ENCODE measurements at regions not wholly inside any gene's neighbourhood (a gene's known extent, or its start where the extent isn't known, plus 50 kb on each side); places are given as distances from the start of the nearest gene placed in this dataset.
"Not testable (repeated sequence)": the region's sequence is repeated elsewhere in the genome, so short reads cannot be mapped to it uniquely, and the experiment has no call there.

- no peak overlapping the region for H3K4me3 ChIP-seq (ENCODE audit: insufficient read depth, low read depth, low read length, poor library complexity, severe bottlenecking)
- H3K27ac ChIP-seq (ENCODE audit: insufficient read depth, low read length, poor library complexity, severe bottlenecking): no peak overlapping the region
- no peak for DNase-seq
- no peaks in the 10 kb centered on the region for H3K36me3 ChIP-seq (ENCODE audit: control insufficient read depth, insufficient read depth, low read length)
- no peaks in the 10 kb centered on the region for H3K27me3 ChIP-seq (replicated peaks; ENCODE audit: control insufficient read depth, insufficient read depth, low read length, poor library complexity, severe bottlenecking)
- H3K4me1 ChIP-seq (ENCODE audit: control insufficient read depth, insufficient read depth, low read length, poor library complexity, severe bottlenecking): no peaks in the 10 kb centered on the region
- H3K9me3 ChIP-seq (ENCODE audit: control insufficient read depth, low read length): no peaks in the 10 kb centered on the region
Observed at GRCh38 chr6:145273136-145273535, 462.2 kb downstream of the EPM2A start.

GRCh38 chr6:145274083-145274482 is 461.2 kb downstream of the EPM2A start:
- H3K27me3 ChIP-seq (replicated peaks; ENCODE audit: control insufficient read depth, insufficient read depth, low read length, poor library complexity, severe bottlenecking): no peaks in the 10 kb centered on the region
- no peaks in the 10 kb centered on the region for H3K36me3 ChIP-seq (ENCODE audit: control insufficient read depth, insufficient read depth, low read length)

GRCh38 chr6:145275019-145275418 is 460.3 kb downstream of the EPM2A start:
- Histone ChIP-seq H3K27me3 (replicated peaks; ENCODE audit: control insufficient read depth, insufficient read depth, low read length, poor library complexity, severe bottlenecking) (no peaks in the 10 kb centered on the region), H3K4me3 (ENCODE audit: insufficient read depth, low read depth, low read length, poor library complexity, severe bottlenecking) (no peak overlapping the region), H3K36me3 (ENCODE audit: control insufficient read depth, insufficient read depth, low read length) (no peaks in the 10 kb centered on the region), H3K4me1 (ENCODE audit: control insufficient read depth, insufficient read depth, low read length, poor library complexity, severe bottlenecking) (no peaks in the 10 kb centered on the region), H3K9me3 (ENCODE audit: control insufficient read depth, low read length) (no peaks in the 10 kb centered on the region), H3K27ac (ENCODE audit: insufficient read depth, low read length, poor library complexity, severe bottlenecking) (no peak overlapping the region)
- no peak for DNase-seq

More at GRCh38 chr6:145274083-145274482, 461.2 kb downstream of the EPM2A start:
- no peak for DNase-seq
- H3K4me1 ChIP-seq (ENCODE audit: control insufficient read depth, insufficient read depth, low read length, poor library complexity, severe bottlenecking): no peaks in the 10 kb centered on the region
- H3K9me3 ChIP-seq (ENCODE audit: control insufficient read depth, low read length): no peaks in the 10 kb centered on the region
- H3K27ac ChIP-seq (ENCODE audit: insufficient read depth, low read length, poor library complexity, severe bottlenecking): no peak overlapping the region
- no peak overlapping the region for H3K4me3 ChIP-seq (ENCODE audit: insufficient read depth, low read depth, low read length, poor library complexity, severe bottlenecking)

DNA sequence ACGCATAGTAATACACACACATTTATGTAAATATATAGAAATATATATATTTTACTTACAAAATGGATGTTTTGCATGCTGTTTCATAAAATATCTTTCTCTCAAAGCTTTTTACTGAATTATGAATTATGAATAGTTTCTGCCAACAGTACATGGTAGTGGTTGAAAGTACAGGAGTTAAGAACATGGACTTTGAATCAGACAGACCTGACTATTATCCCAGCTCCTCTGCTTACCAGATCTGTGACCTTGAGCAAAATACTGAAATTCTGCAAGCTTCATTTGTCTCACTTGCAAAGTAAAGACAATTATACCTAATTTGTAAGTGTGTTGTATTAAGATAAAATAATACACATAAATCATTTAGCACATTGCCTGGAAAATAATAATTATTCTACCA is 459.5 kb downstream of the EPM2A start:
- no peak overlapping the region for H3K27ac ChIP-seq (ENCODE audit: insufficient read depth, low read length, poor library complexity, severe bottlenecking)
- no peaks in the 10 kb centered on the region for H3K9me3 ChIP-seq (ENCODE audit: control insufficient read depth, low read length)
- H3K27me3 ChIP-seq (replicated peaks; ENCODE audit: control insufficient read depth, insufficient read depth, low read length, poor library complexity, severe bottlenecking): no peaks in the 10 kb centered on the region
- no peak for DNase-seq
- no peaks in the 10 kb centered on the region for H3K4me1 ChIP-seq (ENCODE audit: control insufficient read depth, insufficient read depth, low read length, poor library complexity, severe bottlenecking)
- H3K4me3 ChIP-seq (ENCODE audit: insufficient read depth, low read depth, low read length, poor library complexity, severe bottlenecking): no peak overlapping the region
- no peaks in the 10 kb centered on the region for H3K36me3 ChIP-seq (ENCODE audit: control insufficient read depth, insufficient read depth, low read length)

- Histone ChIP-seq H3K4me3 (ENCODE audit: insufficient read depth, low read depth, low read length, poor library complexity, severe bottlenecking) (no peak overlapping the region), H3K36me3 (ENCODE audit: control insufficient read depth, insufficient read depth, low read length) (no peaks in the 10 kb centered on the region), H3K9me3 (ENCODE audit: control insufficient read depth, low read length) (no peaks in the 10 kb centered on the region), H3K4me1 (ENCODE audit: control insufficient read depth, insufficient read depth, low read length, poor library complexity, severe bottlenecking) (no peaks in the 10 kb centered on the region), H3K27me3 (replicated peaks; ENCODE audit: control insufficient read depth, insufficient read depth, low read length, poor library complexity, severe bottlenecking) (no peaks in the 10 kb centered on the region), H3K27ac (ENCODE audit: insufficient read depth, low read length, poor library complexity, severe bottlenecking) (no peak overlapping the region)
- DNase-seq: no peak
Observed at GRCh38 chr6:145276756-145277155, 458.6 kb downstream of the EPM2A start.

DNA sequence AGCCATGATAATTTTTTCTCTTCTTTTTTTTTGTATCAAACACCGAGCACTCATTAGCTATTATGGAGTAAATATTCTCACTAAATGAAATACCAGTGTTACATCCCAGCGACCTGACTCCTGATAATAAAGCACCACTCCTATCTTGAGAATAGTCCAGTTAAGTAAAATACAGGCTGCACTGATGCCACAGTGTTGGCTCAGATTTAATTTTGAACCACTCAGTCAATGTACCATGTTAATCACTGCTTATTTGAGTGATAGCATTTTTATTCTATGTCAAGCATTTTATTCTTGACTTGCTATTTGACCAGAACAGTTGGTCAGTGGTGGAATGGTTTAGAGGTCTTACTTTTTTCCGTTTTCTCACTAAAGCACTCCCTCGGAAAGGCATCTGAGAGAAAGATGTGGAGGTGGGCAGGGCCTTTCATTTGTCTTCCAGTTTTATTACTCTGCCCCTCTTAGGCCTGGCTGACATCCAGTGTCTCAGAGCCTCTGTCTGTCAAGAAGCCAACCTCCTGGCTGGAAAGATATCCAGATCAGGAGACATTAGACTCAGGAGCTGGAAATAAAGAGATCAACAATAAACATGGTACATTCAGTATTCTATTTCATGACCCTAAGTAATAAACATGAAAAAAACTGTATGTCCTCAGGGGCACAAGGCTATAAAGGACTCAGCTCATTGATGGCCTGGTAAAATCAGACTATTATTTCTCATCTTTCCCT is 457.8 kb downstream of the EPM2A start:
- Histone ChIP-seq H3K27ac (ENCODE audit: insufficient read depth, low read length, poor library complexity, severe bottlenecking) (no peak overlapping the region), H3K4me3 (ENCODE audit: insufficient read depth, low read depth, low read length, poor library complexity, severe bottlenecking) (no peak overlapping the region), H3K9me3 (ENCODE audit: control insufficient read depth, low read length) (no peaks in the 10 kb centered on the region), H3K4me1 (ENCODE audit: control insufficient read depth, insufficient read depth, low read length, poor library complexity, severe bottlenecking) (no peaks in the 10 kb centered on the region), H3K36me3 (ENCODE audit: control insufficient read depth, insufficient read depth, low read length) (no peaks in the 10 kb centered on the region), H3K27me3 (replicated peaks; ENCODE audit: control insufficient read depth, insufficient read depth, low read length, poor library complexity, severe bottlenecking) (no peaks in the 10 kb centered on the region)
- no peak for DNase-seq

- H3K9me3 ChIP-seq (ENCODE audit: control insufficient read depth, low read length): no peaks in the 10 kb centered on the region
- H3K36me3 ChIP-seq (ENCODE audit: control insufficient read depth, insufficient read depth, low read length): no peaks in the 10 kb centered on the region
- no peak for DNase-seq
- H3K4me3 ChIP-seq (ENCODE audit: insufficient read depth, low read depth, low read length, poor library complexity, severe bottlenecking): no peak overlapping the region
- no peaks in the 10 kb centered on the region for H3K4me1 ChIP-seq (ENCODE audit: control insufficient read depth, insufficient read depth, low read length, poor library complexity, severe bottlenecking)
- no peak overlapping the region for H3K27ac ChIP-seq (ENCODE audit: insufficient read depth, low read length, poor library complexity, severe bottlenecking)
- H3K27me3 ChIP-seq (replicated peaks; ENCODE audit: control insufficient read depth, insufficient read depth, low read length, poor library complexity, severe bottlenecking): no peaks in the 10 kb centered on the region
Observed at GRCh38 chr6:145278163-145278807, 457.0 kb downstream of the EPM2A start.

GRCh38 chr6:145279551-145279950 is 455.8 kb downstream of the EPM2A start:
- Histone ChIP-seq H3K4me3 (ENCODE audit: insufficient read depth, low read depth, low read length, poor library complexity, severe bottlenecking) (no peak overlapping the region), H3K27ac (ENCODE audit: insufficient read depth, low read length, poor library complexity, severe bottlenecking) (no peak overlapping the region), H3K9me3 (ENCODE audit: control insufficient read depth, low read length) (no peaks in the 10 kb centered on the region)

GRCh38 chr6:145279993-145280392 is 455.3 kb downstream of the EPM2A start:
- Histone ChIP-seq H3K9me3 (ENCODE audit: control insufficient read depth, low read length) (no peaks in the 10 kb centered on the region), H3K36me3 (ENCODE audit: control insufficient read depth, insufficient read depth, low read length) (no peaks in the 10 kb centered on the region), H3K27me3 (replicated peaks; ENCODE audit: control insufficient read depth, insufficient read depth, low read length, poor library complexity, severe bottlenecking) (no peaks in the 10 kb centered on the region), H3K27ac (ENCODE audit: insufficient read depth, low read length, poor library complexity, severe bottlenecking) (no peak overlapping the region), H3K4me3 (ENCODE audit: insufficient read depth, low read depth, low read length, poor library complexity, severe bottlenecking) (no peak overlapping the region), H3K4me1 (ENCODE audit: control insufficient read depth, insufficient read depth, low read length, poor library complexity, severe bottlenecking) (no peaks in the 10 kb centered on the region)
- no peak for DNase-seq

More at GRCh38 chr6:145279551-145279950, 455.8 kb downstream of the EPM2A start:
- Histone ChIP-seq H3K36me3 (ENCODE audit: control insufficient read depth, insufficient read depth, low read length) (no peaks in the 10 kb centered on the region), H3K4me1 (ENCODE audit: control insufficient read depth, insufficient read depth, low read length, poor library complexity, severe bottlenecking) (no peaks in the 10 kb centered on the region), H3K27me3 (replicated peaks; ENCODE audit: control insufficient read depth, insufficient read depth, low read length, poor library complexity, severe bottlenecking) (no peaks in the 10 kb centered on the region)
- DNase-seq: no peak

GRCh38 chr6:145283209-145283608 is 452.1 kb downstream of the EPM2A start:
- not testable (repeated sequence) for H3K27me3 ChIP-seq (replicated peaks; ENCODE audit: control insufficient read depth, insufficient read depth, low read length, poor library complexity, severe bottlenecking); H3K4me3 ChIP-seq (ENCODE audit: insufficient read depth, low read depth, low read length, poor library complexity, severe bottlenecking); DNase-seq; H3K27ac ChIP-seq (ENCODE audit: insufficient read depth, low read length, poor library complexity, severe bottlenecking); H3K9me3 ChIP-seq (ENCODE audit: control insufficient read depth, low read length); H3K36me3 ChIP-seq (ENCODE audit: control insufficient read depth, insufficient read depth, low read length); H3K4me1 ChIP-seq (ENCODE audit: control insufficient read depth, insufficient read depth, low read length, poor library complexity, severe bottlenecking)

Measured in effector memory CD4-positive, alpha-beta T cell (primary cell).